Urinary bladder (tissue), 3 donors: ENCODE measurements at regions not wholly inside any gene's neighbourhood (a gene's known extent, or its start where the extent isn't known, plus 50 kb on each side); places are given as distances from the start of the nearest gene placed in this dataset.

ENCODE experiments used
- DNase-seq: peaks from one replicate; pipeline ENCODE4 v3.0.0-alpha.2; 2015; ENCODE audit errors: extremely low spot score
- H3K27ac ChIP-seq: one replicate; pipeline ENCODE4 v1.5.1; 2013; ENCODE audit warnings: low read depth, mild to moderate bottlenecking, moderate library complexity
- H3K36me3 ChIP-seq: one replicate; pipeline ENCODE4 v1.6.1; 2013; ENCODE audit warnings: mild to moderate bottlenecking, moderate library complexity; ENCODE audit not compliant: insufficient read depth
- H3K4me1 ChIP-seq: one replicate; pipeline ENCODE4 v1.6.1; 2013; ENCODE audit warnings: mild to moderate bottlenecking, moderate library complexity; ENCODE audit not compliant: insufficient read depth
- H3K4me3 ChIP-seq: one replicate; pipeline ENCODE4 v1.5.1; 2013; ENCODE audit warnings: low read depth, low read length
- WGBS: extraction: QIAGEN DNeasy Blood & Tissue Kit; methylation state at CpG from one replicate; pipeline ENCODE4 v1.1.7; 2013; 5-methylcytosine and 5-hydroxymethylcytosine counted together
- donor health status: healthy with polysubstance abuse.
- donor health status: healthy.

- WGBS = 83% methylated on average over 8 of the region's 8 CpGs
- DNase-seq = no peak
- Histone ChIP-seq H3K4me3 (no peak overlapping the region), H3K4me1 (no peaks in the 10 kb centered on the region), H3K27ac (no peak overlapping the region), H3K36me3 (no peaks in the 10 kb centered on the region)
These were observed 83.6 kb upstream of the ARHGEF7 start for GRCh38 chr13:111031531-111031961.

GRCh38 chr13:111029957-111030609 lies 85.0 kb upstream of the ARHGEF7 start:
- Histone ChIP-seq H3K27ac (no peak overlapping the region), H3K36me3 (no peaks in the 10 kb centered on the region), H3K4me1 (no peaks in the 10 kb centered on the region), H3K4me3 (no peak overlapping the region)
- no peak for DNase-seq
- WGBS = 92% methylated on average over 29 of the region's 29 CpGs

- no peak overlapping the region for H3K27ac ChIP-seq
- no peaks in the 10 kb centered on the region for H3K36me3 ChIP-seq
- no peak for DNase-seq
- no peaks in the 10 kb centered on the region for H3K4me1 ChIP-seq
- 73% methylated on average over 16 of the region's 16 CpGs for WGBS
- no peak overlapping the region for H3K4me3 ChIP-seq
These were observed 87.4 kb upstream of the ARHGEF7 start for GRCh38 chr13:111027458-111028439.

GRCh38 chr13:111025310-111025709 lies 89.8 kb upstream of the ARHGEF7 start:
- WGBS = 81% methylated on average over 1 of the region's 1 CpG
- no peak for DNase-seq
- no peaks in the 10 kb centered on the region for H3K4me1 ChIP-seq
- no peak overlapping the region for H3K27ac ChIP-seq
- no peak overlapping the region for H3K4me3 ChIP-seq
- no peaks in the 10 kb centered on the region for H3K36me3 ChIP-seq

- no peak for DNase-seq
- WGBS = 89% methylated on average over 6 of the region's 6 CpGs
- Histone ChIP-seq H3K27ac (no peak overlapping the region), H3K4me1 (no peaks in the 10 kb centered on the region), H3K36me3 (no peaks in the 10 kb centered on the region), H3K4me3 (no peak overlapping the region)
These were observed 92.2 kb upstream of the ARHGEF7 start for GRCh38 chr13:111022886-111023285.

GRCh38 chr13:111022241-111022640 lies 92.9 kb upstream of the ARHGEF7 start:
- H3K4me1 ChIP-seq = no peaks in the 10 kb centered on the region
- no peak overlapping the region for H3K27ac ChIP-seq
- 91% methylated on average over 1 of the region's 1 CpG for WGBS
- no peak overlapping the region for H3K4me3 ChIP-seq
- H3K36me3 ChIP-seq = no peaks in the 10 kb centered on the region
- DNase-seq = no peak

GRCh38 chr13:111021270-111021669 lies 93.8 kb upstream of the ARHGEF7 start:
- H3K27ac ChIP-seq = no peak overlapping the region
- no peak overlapping the region for H3K4me3 ChIP-seq
- WGBS = 74% methylated on average over 1 of the region's 1 CpG
- DNase-seq = no peak
- no peaks in the 10 kb centered on the region for H3K4me1 ChIP-seq
- no peaks in the 10 kb centered on the region for H3K36me3 ChIP-seq

- H3K36me3 ChIP-seq = no peaks in the 10 kb centered on the region
These were observed 94.6 kb upstream of the ARHGEF7 start for GRCh38 chr13:111020546-111020945.

GRCh38 chr13:111020021-111020420 lies 95.1 kb upstream of the ARHGEF7 start:
- no peak for DNase-seq
- Histone ChIP-seq H3K4me1 (no peaks in the 10 kb centered on the region), H3K27ac (no peak overlapping the region), H3K4me3 (no peak overlapping the region), H3K36me3 (no peaks in the 10 kb centered on the region)
- WGBS = 94% methylated on average over 24 of the region's 24 CpGs

More at GRCh38 chr13:111020546-111020945, 94.6 kb upstream of the ARHGEF7 start:
- no peak overlapping the region for H3K4me3 ChIP-seq
- 84% methylated on average over 6 of the region's 6 CpGs for WGBS
- no peak overlapping the region for H3K27ac ChIP-seq
- no peak for DNase-seq
- no peaks in the 10 kb centered on the region for H3K4me1 ChIP-seq

- no peak for DNase-seq
- no peaks in the 10 kb centered on the region for H3K4me1 ChIP-seq
- 90% methylated on average over 26 of the region's 26 CpGs for WGBS
- no peak overlapping the region for H3K4me3 ChIP-seq
- no peak overlapping the region for H3K27ac ChIP-seq
- H3K36me3 ChIP-seq = no peaks in the 10 kb centered on the region
These were observed 97.2 kb upstream of the ARHGEF7 start for GRCh38 chr13:111017755-111018459.

- 65% methylated on average over 3 of the region's 3 CpGs for WGBS
- no peak overlapping the region for H3K27ac ChIP-seq
- DNase-seq = no peak
- H3K4me1 ChIP-seq = no peaks in the 10 kb centered on the region
- no peaks in the 10 kb centered on the region for H3K36me3 ChIP-seq
- H3K4me3 ChIP-seq = no peak overlapping the region
These were observed 98.3 kb upstream of the ANKRD10 start for GRCh38 chr13:111013196-111013595.

- WGBS = 83% methylated on average over 3 of the region's 3 CpGs
- no peak overlapping the region for H3K27ac ChIP-seq
These were observed 97.0 kb upstream of the ANKRD10 start for GRCh38 chr13:111011899-111012298.

GRCh38 chr13:111008351-111008750 lies 93.5 kb upstream of the ANKRD10 start:
- no peaks in the 10 kb centered on the region for H3K36me3 ChIP-seq
- peaks cover 1% of the 10 kb centered on the region for H3K4me1 ChIP-seq
- H3K27ac ChIP-seq = no peak overlapping the region
- no peak overlapping the region for H3K4me3 ChIP-seq
- DNase-seq = no peak
- WGBS = 81% methylated on average over 6 of the region's 6 CpGs

More at GRCh38 chr13:111011899-111012298, 97.0 kb upstream of the ANKRD10 start:
- no peak for DNase-seq
- peaks cover 1% of the 10 kb centered on the region for H3K4me1 ChIP-seq
- H3K36me3 ChIP-seq = no peaks in the 10 kb centered on the region
- H3K4me3 ChIP-seq = no peak overlapping the region
